ENCODE measurements at regions not wholly inside any gene's neighbourhood (a gene's known extent, or its start where the extent isn't known, plus 50 kb on each side); places are given as distances from the start of the nearest gene placed in this dataset.

DNA sequence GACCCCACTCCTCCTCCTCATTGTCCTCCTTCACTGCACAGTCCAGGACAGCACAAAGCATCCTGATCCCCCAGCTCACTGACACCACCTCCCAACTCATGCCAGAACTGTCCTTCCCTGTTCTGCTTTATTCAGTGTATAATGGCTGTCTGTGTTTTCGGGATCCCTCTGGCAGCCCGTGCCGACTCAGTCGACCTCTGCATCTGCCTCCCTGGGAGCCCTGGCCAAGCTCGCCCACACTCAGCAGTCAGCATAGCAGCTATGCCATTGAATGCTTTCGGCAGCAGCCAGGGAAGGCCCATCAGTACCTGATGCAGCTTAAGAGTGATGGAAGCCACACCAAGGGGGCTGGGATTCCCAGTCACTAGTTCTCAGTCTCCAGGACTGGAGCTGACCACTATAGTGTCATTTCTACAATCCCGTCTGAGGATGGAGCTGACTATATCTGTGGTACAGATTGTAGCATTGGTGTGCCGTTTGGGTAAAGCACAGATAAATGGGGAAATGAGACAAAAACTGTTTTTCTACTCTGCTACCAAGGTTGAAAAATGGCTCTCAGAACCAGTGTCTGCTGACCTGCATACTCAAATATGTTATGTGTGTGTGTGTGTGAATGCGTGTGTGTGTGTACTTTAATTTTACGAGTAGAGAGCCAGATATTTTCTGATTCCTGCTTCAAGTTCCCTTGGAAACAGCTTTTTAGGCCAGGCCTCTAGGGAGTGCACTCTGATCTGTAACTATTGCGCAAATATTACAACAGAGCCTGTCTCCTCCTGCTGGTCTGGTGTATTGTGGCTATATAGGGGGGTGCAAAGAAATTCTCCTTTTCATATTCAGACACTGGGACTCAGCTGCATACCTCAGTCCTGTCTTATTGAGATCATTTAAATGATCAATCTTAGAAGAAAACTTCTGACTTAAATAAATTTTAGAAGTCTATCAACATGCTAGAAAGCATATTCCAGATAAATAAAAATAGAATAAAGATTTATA is 78.8 kb upstream of the TOP3B start:
- dilution Hi-C loops (cut with MboI; ENCODE audit: extremely low pct_ligation_motif_present, low sequenced_read_pairs) (no loop called here), intact Hi-C loops (cut with micrococcal nuclease) (no loop called here)
- no peaks in the 10 kb centered on the region for H3K79me2 ChIP-seq (ENCODE audit: control insufficient read depth, insufficient read depth, low read length)
- no peaks in the 10 kb centered on the region for H4K20me1 ChIP-seq (replicated peaks; ENCODE audit: control insufficient read depth, extremely low read depth, insufficient read depth, low read length)
- no peaks in the 10 kb centered on the region for H3K9me3 ChIP-seq (replicated peaks; ENCODE audit: control insufficient read depth, insufficient read depth, low read length)
- no peaks in the 10 kb centered on the region for H3K4me1 ChIP-seq (ENCODE audit: control insufficient read depth, extremely low read depth, insufficient read depth, low read length)
- DNase-seq (ENCODE audit: low read depth, low spot score) (no peak), FAIRE-seq (no peak)
- no peak overlapping the region for H2AFZ ChIP-seq (ENCODE audit: low read depth, low read length)
- no TSS peak for BruUV-seq (replicated peaks)
- POLR2A ChIA-PET, result no interaction called here
- H3K9me1 ChIP-seq (replicated peaks; ENCODE audit: control insufficient read depth, extremely low read depth, insufficient read depth, low read length), result no peaks in the 10 kb centered on the region
- no peaks in the 10 kb centered on the region for H3K36me3 ChIP-seq (ENCODE audit: control insufficient read depth in 2 of 2, extremely low read depth in 1 of 2, insufficient read depth in 2 of 2, low read length in 2 of 2)
- TF ChIP-seq, protein P1, sequence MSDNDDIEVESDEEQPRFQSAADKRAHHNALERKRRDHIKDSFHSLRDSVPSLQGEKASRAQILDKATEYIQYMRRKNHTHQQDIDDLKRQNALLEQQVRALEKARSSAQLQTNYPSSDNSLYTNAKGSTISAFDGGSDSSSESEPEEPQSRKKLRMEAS (IDR thresholded peaks at IDR 0.05; ENCODE audit: insufficient read depth, insufficient read length), result no peak
- TF ChIP-seq FOS (IDR thresholded peaks at IDR 0.05; ENCODE audit: borderline replicate concordance, insufficient read depth, low read length) (no peak), GATA2 (IDR thresholded peaks at IDR 0.05; ENCODE audit: insufficient read depth, insufficient read length, low read depth, low read length) (no peak), POLR2A (IDR thresholded peaks at IDR 0.05; ENCODE audit: low read depth, low read length) (no peak), POLR2AphosphoS5 (IDR thresholded peaks at IDR 0.05; ENCODE audit: insufficient read depth, low read depth, low read length) (no peak), JUN (IDR thresholded peaks at IDR 0.05; ENCODE audit: borderline replicate concordance, insufficient read depth, insufficient read length, low read depth) (no peak), EZH2 (IDR thresholded peaks at IDR 0.05; ENCODE audit: borderline replicate concordance, low read depth, low read length, severe bottlenecking) (no peak), MYC (IDR thresholded peaks at IDR 0.05; ENCODE audit: low read depth, low read length) (no peak)
- TF ChIP-seq, protein P2, sequence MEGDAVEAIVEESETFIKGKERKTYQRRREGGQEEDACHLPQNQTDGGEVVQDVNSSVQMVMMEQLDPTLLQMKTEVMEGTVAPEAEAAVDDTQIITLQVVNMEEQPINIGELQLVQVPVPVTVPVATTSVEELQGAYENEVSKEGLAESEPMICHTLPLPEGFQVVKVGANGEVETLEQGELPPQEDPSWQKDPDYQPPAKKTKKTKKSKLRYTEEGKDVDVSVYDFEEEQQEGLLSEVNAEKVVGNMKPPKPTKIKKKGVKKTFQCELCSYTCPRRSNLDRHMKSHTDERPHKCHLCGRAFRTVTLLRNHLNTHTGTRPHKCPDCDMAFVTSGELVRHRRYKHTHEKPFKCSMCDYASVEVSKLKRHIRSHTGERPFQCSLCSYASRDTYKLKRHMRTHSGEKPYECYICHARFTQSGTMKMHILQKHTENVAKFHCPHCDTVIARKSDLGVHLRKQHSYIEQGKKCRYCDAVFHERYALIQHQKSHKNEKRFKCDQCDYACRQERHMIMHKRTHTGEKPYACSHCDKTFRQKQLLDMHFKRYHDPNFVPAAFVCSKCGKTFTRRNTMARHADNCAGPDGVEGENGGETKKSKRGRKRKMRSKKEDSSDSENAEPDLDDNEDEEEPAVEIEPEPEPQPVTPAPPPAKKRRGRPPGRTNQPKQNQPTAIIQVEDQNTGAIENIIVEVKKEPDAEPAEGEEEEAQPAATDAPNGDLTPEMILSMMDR (IDR thresholded peaks at IDR 0.05; ENCODE audit: extremely low read depth in 1 of 2, insufficient read depth in 1 of 2, low read depth in 1 of 2, low read length in 2 of 2), result no peak
- H3K4me3 ChIP-seq (replicated peaks in 1 of 3; ENCODE audit: insufficient read depth in 1 of 3, low read depth in 1 of 3, low read length in 3 of 3), result no peak overlapping the region
- H3K27ac ChIP-seq (ENCODE audit: insufficient read depth, low read depth, low read length), result no peak overlapping the region
- H3K9ac ChIP-seq (replicated peaks; ENCODE audit: extremely low read depth, insufficient read depth, low read length), result no peak overlapping the region
- H3K27me3 ChIP-seq (ENCODE audit: control insufficient read depth in 2 of 2, insufficient read depth in 2 of 2, low read length in 2 of 2), result peaks cover 17 to 19% of the 10 kb centered on the region in 2 experiments
- no peak overlapping the region for H3K4me2 ChIP-seq (ENCODE audit: insufficient read depth, low read length)
- CTCF ChIA-PET, result interaction anchor here (0.7 to 2.9 kb wide), 14 partner anchors 9 to 348 kb away, joined by 3 to 14 read pairs (median 6); partner anchors contain the start of gene TOP3B

All from endothelial cell of umbilical vein (primary cell).